Gastroesophageal sphincter (tissue), 4 donors: ENCODE measurements at regions not wholly inside any gene's neighbourhood (a gene's known extent, or its start where the extent isn't known, plus 50 kb on each side); places are given as distances from the start of the nearest gene placed in this dataset.
A peak's percentile ranks its signal among the peaks of the same experiment; 100 is the strongest.

Source experiments
- ATAC-seq: fragments of 150-250 bp; one replicate; pipeline ENCODE4 v1.9.1; 2016; ENCODE audit warnings: mild to moderate bottlenecking, moderate library complexity
- H3K27ac ChIP-seq, 4 donors: fragments of 200-600 bp; sonication (generic) in 3 of 4; 1 replicate in 3 of 4; 2 replicates in 1 of 4; pipeline ENCODE4 v1.5.1; 2016 to 2019
- H3K27me3 ChIP-seq: fragments of 200-600 bp; sonication (generic); one replicate; pipeline ENCODE4 v1.5.1; 2019
- H3K36me3 ChIP-seq, 2 donors: fragments of 200-600 bp; sonication (generic); one replicate each; pipeline ENCODE4 v1.5.1; 2019; ENCODE audit warnings: control low read depth in 1 of 2
- H3K4me1 ChIP-seq, 3 donors: fragments of 200-600 bp; sonication (generic); 1 replicate in 2 of 3; 2 replicates in 1 of 3; pipeline ENCODE4 v1.5.1; 2016 to 2019; ENCODE audit warnings: control low read depth in 2 of 3
- H3K4me3 ChIP-seq, 2 donors: fragments of 200-600 bp; sonication (generic); one replicate each; pipeline ENCODE4 v1.5.1; 2019; ENCODE audit warnings: mild to moderate bottlenecking in 1 of 2, moderate library complexity in 1 of 2
- H3K9me3 ChIP-seq, 3 donors: fragments of 200-600 bp; sonication (generic); one replicate each; pipeline ENCODE4 v1.5.1; 2017 to 2019; ENCODE audit warnings: control low read depth in 2 of 3
- CTCF ChIP-seq, 4 experiments: fragments of 200-600 bp in 2 of 4; fragments of 450-650 bp in 2 of 4; sonication (generic) in 1 of 4; IDR thresholded peaks; one replicate each; pipeline ENCODE4 v1.5.1; 2017 to 2019; ENCODE audit warnings: antibody characterized with exemption in 4 of 4, mild to moderate bottlenecking in 2 of 4, moderate library complexity in 2 of 4
- EP300 ChIP-seq: sonication (generic); formaldehyde crosslinking; IDR thresholded peaks from one replicate; pipeline ENCODE4 v1.6.1; 2017; ENCODE audit warnings: antibody characterized with exemption, mild to moderate bottlenecking
- POLR2A ChIP-seq, 2 donors: fragments of 450-650 bp; IDR thresholded peaks; one replicate each; pipeline ENCODE4 v1.6.1; 2017; ENCODE audit warnings: antibody characterized with exemption in 2 of 2, mild to moderate bottlenecking in 2 of 2, moderate library complexity in 1 of 2
- POLR2AphosphoS5 ChIP-seq: sonication (generic); formaldehyde crosslinking; IDR thresholded peaks from one replicate; pipeline ENCODE4 v1.6.1; 2017; ENCODE audit warnings: antibody characterized with exemption
- WGBS, 2 donors: methylation state at CpG; one replicate each; pipeline ENCODE4 v1.1.5; 2018; ENCODE audit warnings: low coverage in 1 of 2; 5-methylcytosine and 5-hydroxymethylcytosine counted together

- Histone ChIP-seq H3K4me1 (no peaks in the 10 kb centered on the region), H3K9me3 (peaks cover 0 to 8% (median 0%) of the 10 kb centered on the region in 3 donors), H3K27me3 (no peaks in the 10 kb centered on the region), H3K4me3 (no peak overlapping the region), H3K36me3 (no peaks in the 10 kb centered on the region), H3K27ac (no peak overlapping the region)
- TF ChIP-seq EP300 (no peak), CTCF (IDR thresholded peaks at IDR 0.05) (no peak), POLR2A (IDR thresholded peaks at IDR 0.05) (no peak), POLR2AphosphoS5 (no peak)
- WGBS, 2 donors: 85 to 89% methylated on average over 2 of the region's 2 CpGs
- ATAC-seq: no peak
These were observed 161.4 kb upstream of the AHI1 start for GRCh38 chr6:135658916-135659315.

GRCh38 chr6:135664527-135664926 lies 167.0 kb upstream of the AHI1 start:
- no peak for TF ChIP-seq EP300
- TF ChIP-seq POLR2A (IDR thresholded peaks at IDR 0.05): no peak
- no peak for TF ChIP-seq CTCF (IDR thresholded peaks at IDR 0.05)
- TF ChIP-seq POLR2AphosphoS5: no peak
- Histone ChIP-seq H3K36me3 (no peaks in the 10 kb centered on the region), H3K9me3 (no peaks in the 10 kb centered on the region), H3K4me3 (no peak overlapping the region), H3K27ac (no peak overlapping the region), H3K27me3 (no peaks in the 10 kb centered on the region), H3K4me1 (peaks cover 0 to 9% (median 0%) of the 10 kb centered on the region in 3 donors)
- no peak for ATAC-seq
- WGBS, 2 donors: 96 to 100% methylated on average over 3 of the region's 3 CpGs

GRCh38 chr6:135665935-135666334 lies 168.4 kb upstream of the AHI1 start:
- Histone ChIP-seq H3K36me3 (no peaks in the 10 kb centered on the region), H3K27me3 (no peaks in the 10 kb centered on the region), H3K4me3 (no peak overlapping the region), H3K27ac (no peak overlapping the region), H3K4me1 (peaks cover 0 to 9% (median 0%) of the 10 kb centered on the region in 3 donors), H3K9me3 (no peaks in the 10 kb centered on the region)
- no peak for TF ChIP-seq EP300
- 52 to 80% methylated on average over 1 to 4 of the region's 4 CpGs for WGBS, 2 donors
- no peak for ATAC-seq

- Histone ChIP-seq H3K27me3 (no peaks in the 10 kb centered on the region), H3K27ac (no peak overlapping the region), H3K9me3 (peaks cover 0 to 7% (median 0%) of the 10 kb centered on the region in 3 donors), H3K4me3 (peak overlapping the region in 1 of 2 donors; percentile 14), H3K36me3 (no peaks in the 10 kb centered on the region), H3K4me1 (peaks cover 0 to 9% (median 0%) of the 10 kb centered on the region in 3 donors)
- ATAC-seq: peak; percentile 43
- TF ChIP-seq EP300: no peak
- TF ChIP-seq POLR2A (IDR thresholded peaks at IDR 0.05): no peak
- peak; percentile 6 for TF ChIP-seq POLR2AphosphoS5
- TF ChIP-seq CTCF (IDR thresholded peaks at IDR 0.05): no peak
- WGBS, 2 donors: 12 to 14% methylated on average over 7 to 10 of the region's 12 CpGs
These were observed 170.3 kb upstream of the AHI1 start for GRCh38 chr6:135667691-135668455.

GRCh38 chr6:135672256-135672655 lies 174.7 kb upstream of the AHI1 start:
- H3K27ac ChIP-seq: no peak overlapping the region
- WGBS, 2 donors: 93 to 100% methylated on average over 5 to 6 of the region's 6 CpGs
- H3K9me3 ChIP-seq: peaks cover 0 to 7% (median 0%) of the 10 kb centered on the region in 3 donors
- no peaks in the 10 kb centered on the region for H3K27me3 ChIP-seq
- peaks cover 0 to 9% (median 0%) of the 10 kb centered on the region in 3 donors for H3K4me1 ChIP-seq
- no peak for ATAC-seq
- no peak overlapping the region for H3K4me3 ChIP-seq
- TF ChIP-seq POLR2AphosphoS5 (no peak), POLR2A (IDR thresholded peaks at IDR 0.05) (no peak)
- H3K36me3 ChIP-seq: no peaks in the 10 kb centered on the region
